Adrenal gland (tissue), 5 donors: ENCODE measurements at regions not wholly inside any gene's neighbourhood (a gene's known extent, or its start where the extent isn't known, plus 50 kb on each side); places are given as distances from the start of the nearest gene placed in this dataset.
"Not testable (repeated sequence)": the region's sequence is repeated elsewhere in the genome, so short reads cannot be mapped to it uniquely, and the experiment has no call there.

Experiments used
- POLR2A ChIP-seq, 2 donors: fragments of 450-650 bp; IDR thresholded peaks; one replicate each; pipeline ENCODE4 v1.6.1; 2017; ENCODE audit warnings: antibody characterized with exemption in 2 of 2, mild to moderate bottlenecking in 2 of 2, moderate library complexity in 1 of 2
- TF ChIP-seq, protein P1 (sequence below), 6 experiments: fragments of 450-650 bp in 4 of 6; fragments of 200-600 bp in 2 of 6; sonication (generic) in 1 of 6; IDR thresholded peaks; 1 replicate in 5 of 6; 2 replicates in 1 of 6; pipeline versions ENCODE4 v1.5.1 to v1.8.0; 2016 to 2021; ENCODE audit warnings: antibody characterized with exemption in 6 of 6, mild to moderate bottlenecking in 2 of 6, moderate library complexity in 1 of 6
- donor health status: DM: no; HTN: no; CAD: no.

DNA sequence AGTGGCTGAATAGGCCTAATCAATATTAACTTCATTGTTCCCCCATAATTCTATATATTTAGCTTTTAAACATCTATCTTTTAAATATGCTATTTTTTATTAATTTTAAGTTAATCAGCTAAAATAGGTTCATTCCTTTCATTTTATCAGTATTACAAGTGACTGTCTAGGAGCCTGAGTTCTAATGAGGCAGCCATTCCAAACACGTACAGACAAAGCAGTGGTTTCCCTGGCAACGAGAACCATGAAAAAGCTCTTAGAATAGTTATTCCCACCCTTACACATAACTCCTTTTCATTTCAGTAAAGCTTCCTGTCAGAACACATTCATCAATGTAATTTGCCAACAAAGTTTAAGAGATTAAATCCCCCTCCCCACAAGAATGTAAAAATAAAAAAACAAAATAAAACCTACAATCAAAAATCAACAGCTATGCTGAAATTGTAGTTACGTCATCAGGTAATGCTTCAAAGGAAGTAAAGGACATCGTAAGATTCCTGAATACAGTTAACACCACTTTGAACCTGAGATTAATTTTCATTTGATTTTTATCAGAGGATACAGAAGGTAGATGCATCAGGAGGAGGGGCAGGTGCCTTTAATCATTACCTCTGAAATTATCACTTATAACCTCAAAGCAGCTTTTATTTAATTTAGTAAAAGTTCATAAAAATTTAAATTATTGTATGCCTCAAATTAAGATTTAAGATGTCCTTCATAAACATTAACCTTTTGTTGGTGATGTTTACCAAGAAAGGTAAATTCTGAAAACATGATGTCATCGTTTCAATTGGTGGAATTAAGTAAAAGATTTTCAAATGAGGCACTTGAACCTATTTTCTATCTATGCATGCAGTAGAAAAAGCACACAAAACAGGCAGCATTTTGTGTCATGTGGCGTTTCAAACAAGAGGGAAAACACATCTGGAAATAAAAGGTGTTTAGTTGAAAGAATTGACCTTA, 967.2 kb upstream of the FOXG1 start:
- TF ChIP-seq, protein P1, sequence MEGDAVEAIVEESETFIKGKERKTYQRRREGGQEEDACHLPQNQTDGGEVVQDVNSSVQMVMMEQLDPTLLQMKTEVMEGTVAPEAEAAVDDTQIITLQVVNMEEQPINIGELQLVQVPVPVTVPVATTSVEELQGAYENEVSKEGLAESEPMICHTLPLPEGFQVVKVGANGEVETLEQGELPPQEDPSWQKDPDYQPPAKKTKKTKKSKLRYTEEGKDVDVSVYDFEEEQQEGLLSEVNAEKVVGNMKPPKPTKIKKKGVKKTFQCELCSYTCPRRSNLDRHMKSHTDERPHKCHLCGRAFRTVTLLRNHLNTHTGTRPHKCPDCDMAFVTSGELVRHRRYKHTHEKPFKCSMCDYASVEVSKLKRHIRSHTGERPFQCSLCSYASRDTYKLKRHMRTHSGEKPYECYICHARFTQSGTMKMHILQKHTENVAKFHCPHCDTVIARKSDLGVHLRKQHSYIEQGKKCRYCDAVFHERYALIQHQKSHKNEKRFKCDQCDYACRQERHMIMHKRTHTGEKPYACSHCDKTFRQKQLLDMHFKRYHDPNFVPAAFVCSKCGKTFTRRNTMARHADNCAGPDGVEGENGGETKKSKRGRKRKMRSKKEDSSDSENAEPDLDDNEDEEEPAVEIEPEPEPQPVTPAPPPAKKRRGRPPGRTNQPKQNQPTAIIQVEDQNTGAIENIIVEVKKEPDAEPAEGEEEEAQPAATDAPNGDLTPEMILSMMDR (IDR thresholded peaks at IDR 0.05) = not testable (repeated sequence)
- not testable (repeated sequence) for TF ChIP-seq POLR2A (IDR thresholded peaks at IDR 0.05)
